ENCODE measurements at regions not wholly inside any gene's neighbourhood (a gene's known extent, or its start where the extent isn't known, plus 50 kb on each side); places are given as distances from the start of the nearest gene placed in this dataset.

DNA sequence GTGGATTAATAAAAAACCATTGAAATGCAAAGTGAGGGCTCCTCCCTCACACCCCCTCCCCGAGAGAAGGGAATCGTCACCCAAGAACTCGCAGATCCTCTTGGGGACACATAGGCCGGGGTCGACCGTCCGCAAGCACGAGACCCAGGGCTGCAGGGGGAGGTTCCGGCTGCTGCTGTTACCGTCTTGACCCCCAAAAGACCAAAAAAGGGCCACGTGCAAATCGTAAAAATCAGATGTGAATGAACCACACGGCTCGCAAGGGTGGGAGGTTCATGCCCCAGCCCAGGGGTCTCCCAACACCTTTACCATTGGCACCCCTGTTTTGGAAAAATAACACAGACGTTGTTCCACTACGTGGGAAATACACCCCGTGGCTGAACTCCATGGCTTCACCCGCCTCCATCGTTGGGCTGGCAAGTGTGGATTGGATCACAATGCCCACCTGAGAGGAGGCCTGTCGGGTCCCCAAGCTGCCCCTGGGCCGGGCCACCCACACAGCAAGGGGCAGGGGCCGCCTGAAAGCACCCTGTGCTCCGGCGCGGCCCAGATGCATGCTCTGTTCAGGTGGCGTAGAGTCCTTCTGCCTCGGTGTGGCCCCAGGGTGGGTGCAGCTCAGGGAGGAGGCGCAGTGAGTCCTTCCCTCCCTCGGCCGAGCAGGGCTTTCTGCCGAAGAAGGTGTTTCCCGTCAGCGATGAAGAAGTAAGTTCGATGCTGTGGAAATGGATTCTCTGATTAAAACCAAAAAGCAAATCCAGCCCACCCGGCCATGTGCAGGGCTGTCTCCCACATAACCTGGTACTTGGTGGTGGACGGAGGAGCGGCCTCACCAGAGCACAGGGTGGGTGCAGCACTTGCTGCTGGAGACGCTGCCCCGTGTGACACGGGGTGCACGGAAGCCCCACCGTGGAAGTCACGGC, 85.0 kb downstream of the YTHDF1 start:
- Histone ChIP-seq H3K36me3 (ENCODE audit: control insufficient read depth in 3 of 3, insufficient read depth in 2 of 3, low read depth in 1 of 3, low read length in 3 of 3) (no peaks in the 10 kb centered on the region), H3K27ac (ENCODE audit: low read depth in 1 of 3, low read length in 2 of 3) (no peak overlapping the region), H3K9me3 (ENCODE audit: control insufficient read depth in 2 of 2, insufficient read depth in 1 of 2, low read depth in 1 of 2, low read length in 1 of 2) (no peaks in the 10 kb centered on the region), H3K4me3 (ENCODE audit: low read depth in 1 of 3, low read length in 3 of 3) (no peak overlapping the region), H3K27me3 (ENCODE audit: control insufficient read depth in 3 of 3, insufficient read depth in 3 of 3, low read length in 3 of 3) (peaks cover 0 to 4% (median 0%) of the 10 kb centered on the region in 3 donors), H3K4me1 (ENCODE audit: control insufficient read depth in 3 of 3, insufficient read depth in 2 of 3, low read depth in 1 of 3, low read length in 2 of 3) (no peaks in the 10 kb centered on the region)
- DNase-seq: no peak
- FAIRE-seq: no peak
- 72 to 79% (median 75%) methylated on average over 42 to 43 of the region's 43 CpGs for WGBS, 3 donors

- no peak for FAIRE-seq
These were observed 85.8 kb downstream of the YTHDF1 start for GRCh38 chr20:63129991-63130657.

DNA sequence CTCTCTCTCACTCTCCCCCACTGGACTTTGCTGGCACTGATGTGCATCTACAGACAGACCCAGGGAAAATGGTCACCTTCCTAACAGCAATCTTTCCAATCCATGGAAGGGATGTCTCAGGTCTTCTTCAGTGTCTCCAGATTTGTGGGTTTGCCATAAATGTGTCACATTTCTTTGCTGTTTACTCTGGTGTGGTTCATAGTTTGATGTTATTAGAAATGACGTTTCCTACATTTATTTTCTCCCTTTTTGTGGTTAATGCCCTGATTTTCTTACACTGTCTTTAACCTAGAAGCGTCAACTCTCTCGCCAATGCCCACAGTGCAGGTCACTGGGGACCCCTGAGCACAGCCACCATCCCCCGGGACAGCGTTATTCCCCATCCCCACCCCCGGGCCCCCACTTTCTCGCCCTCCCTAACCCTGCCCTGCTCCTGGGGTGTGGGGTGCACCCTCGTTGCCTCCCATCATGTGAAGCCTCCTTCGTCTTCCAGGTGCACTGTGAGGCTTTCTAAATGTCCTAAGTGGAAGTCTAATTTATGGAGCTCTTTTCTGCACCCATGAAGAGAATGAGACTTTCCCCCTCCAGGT, 86.5 kb downstream of the YTHDF1 start:
- H3K36me3 ChIP-seq (ENCODE audit: control insufficient read depth in 3 of 3, insufficient read depth in 2 of 3, low read depth in 1 of 3, low read length in 3 of 3): no peaks in the 10 kb centered on the region
- no peaks in the 10 kb centered on the region for H3K4me1 ChIP-seq (ENCODE audit: control insufficient read depth in 3 of 3, insufficient read depth in 2 of 3, low read depth in 1 of 3, low read length in 2 of 3)
- no peaks in the 10 kb centered on the region for H3K9me3 ChIP-seq (ENCODE audit: control insufficient read depth in 2 of 2, insufficient read depth in 1 of 2, low read depth in 1 of 2, low read length in 1 of 2)
- H3K27ac ChIP-seq (ENCODE audit: low read depth in 1 of 3, low read length in 2 of 3): no peak overlapping the region
- no peak overlapping the region for H3K4me3 ChIP-seq (ENCODE audit: low read depth in 1 of 3, low read length in 3 of 3)
- FAIRE-seq (no peak), DNase-seq (no peak)
- H3K27me3 ChIP-seq (ENCODE audit: control insufficient read depth in 3 of 3, insufficient read depth in 3 of 3, low read length in 3 of 3): peaks cover 0 to 4% (median 0%) of the 10 kb centered on the region in 3 donors
- WGBS, 3 donors: 67 to 74% (median 68%) methylated on average over 9 of the region's 9 CpGs

More at GRCh38 chr20:63129991-63130657, 85.8 kb downstream of the YTHDF1 start:
- Histone ChIP-seq H3K4me1 (ENCODE audit: control insufficient read depth in 3 of 3, insufficient read depth in 2 of 3, low read depth in 1 of 3, low read length in 2 of 3) (no peaks in the 10 kb centered on the region), H3K27me3 (ENCODE audit: control insufficient read depth in 3 of 3, insufficient read depth in 3 of 3, low read length in 3 of 3) (peaks cover 0 to 4% (median 0%) of the 10 kb centered on the region in 3 donors), H3K4me3 (ENCODE audit: low read depth in 1 of 3, low read length in 3 of 3) (no peak overlapping the region), H3K27ac (ENCODE audit: low read depth in 1 of 3, low read length in 2 of 3) (no peak overlapping the region), H3K36me3 (ENCODE audit: control insufficient read depth in 3 of 3, insufficient read depth in 2 of 3, low read depth in 1 of 3, low read length in 3 of 3) (no peaks in the 10 kb centered on the region), H3K9me3 (ENCODE audit: control insufficient read depth in 2 of 2, insufficient read depth in 1 of 2, low read depth in 1 of 2, low read length in 1 of 2) (no peaks in the 10 kb centered on the region)
- DNase-seq: no peak
- WGBS, 3 donors: 30 to 32% (median 30%) methylated on average over 28 of the region's 28 CpGs

- FAIRE-seq (no peak), DNase-seq (no peak)
- no peaks in the 10 kb centered on the region for H3K4me1 ChIP-seq (ENCODE audit: control insufficient read depth in 3 of 3, insufficient read depth in 2 of 3, low read depth in 1 of 3, low read length in 2 of 3)
- no peak overlapping the region for H3K27ac ChIP-seq (ENCODE audit: low read depth in 1 of 3, low read length in 2 of 3)
- peaks cover 0 to 4% (median 2%) of the 10 kb centered on the region in 3 donors for H3K27me3 ChIP-seq (ENCODE audit: control insufficient read depth in 3 of 3, insufficient read depth in 3 of 3, low read length in 3 of 3)
- H3K4me3 ChIP-seq (ENCODE audit: low read depth in 1 of 3, low read length in 3 of 3): no peak overlapping the region
- no peaks in the 10 kb centered on the region for H3K36me3 ChIP-seq (ENCODE audit: control insufficient read depth in 3 of 3, insufficient read depth in 2 of 3, low read depth in 1 of 3, low read length in 3 of 3)
- WGBS, 3 donors: 76 to 84% (median 82%) methylated on average over 17 of the region's 17 CpGs
- no peaks in the 10 kb centered on the region for H3K9me3 ChIP-seq (ENCODE audit: control insufficient read depth in 2 of 2, insufficient read depth in 1 of 2, low read depth in 1 of 2, low read length in 1 of 2)
These were observed 87.0 kb downstream of the YTHDF1 start for GRCh38 chr20:63128956-63129355.

DNA sequence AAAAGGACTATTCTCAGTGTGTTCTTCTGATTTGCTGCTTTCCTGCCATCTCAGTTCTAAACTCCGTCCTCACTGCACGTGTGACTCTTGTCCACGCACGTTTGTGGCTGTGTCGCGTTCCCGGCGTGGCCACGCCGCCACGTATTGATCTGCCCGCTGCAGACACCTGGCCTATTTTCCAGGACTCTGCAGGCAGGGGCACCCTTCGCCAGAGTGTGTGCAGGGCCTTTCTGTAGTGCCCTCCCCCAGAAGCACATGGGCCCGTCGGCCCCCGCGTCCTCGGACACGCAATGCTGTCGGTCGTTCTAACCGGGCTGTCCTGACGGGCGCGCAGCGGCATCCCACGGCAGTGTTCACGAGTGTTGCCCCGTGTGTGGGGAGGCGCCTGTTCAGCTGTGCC, 87.6 kb downstream of the YTHDF1 start:
- H3K9me3 ChIP-seq (ENCODE audit: control insufficient read depth in 2 of 2, insufficient read depth in 1 of 2, low read depth in 1 of 2, low read length in 1 of 2): no peaks in the 10 kb centered on the region
- H3K4me1 ChIP-seq (ENCODE audit: control insufficient read depth in 3 of 3, insufficient read depth in 2 of 3, low read depth in 1 of 3, low read length in 2 of 3): no peaks in the 10 kb centered on the region
- no peak overlapping the region for H3K4me3 ChIP-seq (ENCODE audit: low read depth in 1 of 3, low read length in 3 of 3)
- H3K36me3 ChIP-seq (ENCODE audit: control insufficient read depth in 3 of 3, insufficient read depth in 2 of 3, low read depth in 1 of 3, low read length in 3 of 3): no peaks in the 10 kb centered on the region
- no peak overlapping the region for H3K27ac ChIP-seq (ENCODE audit: low read depth in 1 of 3, low read length in 2 of 3)
- FAIRE-seq (no peak), DNase-seq (no peak)
- 90 to 93% (median 92%) methylated on average over 30 of the region's 30 CpGs for WGBS, 3 donors
- H3K27me3 ChIP-seq (ENCODE audit: control insufficient read depth in 3 of 3, insufficient read depth in 3 of 3, low read length in 3 of 3): peaks cover 0 to 4% (median 2%) of the 10 kb centered on the region in 3 donors

- FAIRE-seq (no peak), DNase-seq (no peak)
- 71 to 76% (median 72%) methylated on average over 21 of the region's 21 CpGs for WGBS, 3 donors
- no peak overlapping the region for H3K27ac ChIP-seq (ENCODE audit: low read depth in 1 of 3, low read length in 2 of 3)
- H3K36me3 ChIP-seq (ENCODE audit: control insufficient read depth in 3 of 3, insufficient read depth in 2 of 3, low read depth in 1 of 3, low read length in 3 of 3): no peaks in the 10 kb centered on the region
- H3K9me3 ChIP-seq (ENCODE audit: control insufficient read depth in 2 of 2, insufficient read depth in 1 of 2, low read depth in 1 of 2, low read length in 1 of 2): no peaks in the 10 kb centered on the region
- H3K27me3 ChIP-seq (ENCODE audit: control insufficient read depth in 3 of 3, insufficient read depth in 3 of 3, low read length in 3 of 3): peaks cover 0 to 4% (median 2%) of the 10 kb centered on the region in 3 donors
- H3K4me1 ChIP-seq (ENCODE audit: control insufficient read depth in 3 of 3, insufficient read depth in 2 of 3, low read depth in 1 of 3, low read length in 2 of 3): no peaks in the 10 kb centered on the region
- H3K4me3 ChIP-seq (ENCODE audit: low read depth in 1 of 3, low read length in 3 of 3): no peak overlapping the region
These were observed 88.1 kb downstream of the YTHDF1 start for GRCh38 chr20:63127700-63128364.

DNA sequence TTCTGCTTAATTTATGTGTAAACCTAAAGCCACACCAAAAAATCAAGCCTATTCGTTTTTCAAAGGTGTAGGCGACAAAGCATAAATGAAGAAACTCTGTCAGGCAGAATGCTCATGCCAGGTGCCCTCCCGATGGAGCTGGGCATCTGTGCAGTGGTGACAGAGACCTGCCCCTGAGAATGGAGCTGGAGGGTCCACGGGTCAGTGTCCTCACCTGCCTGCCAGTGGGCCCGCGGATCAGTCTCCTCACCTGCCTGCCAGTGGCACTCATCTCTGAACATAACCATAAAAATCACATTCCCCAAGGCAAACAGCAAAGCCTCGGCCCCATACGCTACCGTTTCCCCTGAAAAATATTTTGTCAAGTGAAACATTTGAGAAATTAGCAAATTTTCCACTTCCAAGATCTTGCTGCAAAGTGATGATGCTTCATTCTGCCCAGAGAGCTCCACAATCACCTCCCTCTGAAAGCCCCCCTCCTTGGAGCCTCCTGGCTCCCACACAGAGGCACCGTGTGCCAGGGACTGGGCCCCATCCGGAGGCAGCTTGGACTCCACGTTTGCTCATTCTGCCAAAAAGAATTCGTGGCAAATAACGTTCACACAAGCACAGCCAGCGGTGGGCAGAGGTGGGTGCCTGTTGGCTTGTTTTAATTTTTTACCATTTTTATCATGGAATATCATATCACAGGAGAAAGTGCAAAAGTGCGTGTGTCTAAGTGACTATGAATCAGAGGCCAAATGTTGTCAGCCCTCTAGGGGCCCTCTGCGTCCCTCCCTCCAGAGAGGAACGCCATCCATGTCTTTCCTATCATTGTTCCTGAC, 88.8 kb downstream of the YTHDF1 start:
- Histone ChIP-seq H3K36me3 (ENCODE audit: control insufficient read depth in 3 of 3, insufficient read depth in 2 of 3, low read depth in 1 of 3, low read length in 3 of 3) (no peaks in the 10 kb centered on the region), H3K27ac (ENCODE audit: low read depth in 1 of 3, low read length in 2 of 3) (no peak overlapping the region), H3K9me3 (ENCODE audit: control insufficient read depth in 2 of 2, insufficient read depth in 1 of 2, low read depth in 1 of 2, low read length in 1 of 2) (no peaks in the 10 kb centered on the region), H3K4me1 (ENCODE audit: control insufficient read depth in 3 of 3, insufficient read depth in 2 of 3, low read depth in 1 of 3, low read length in 2 of 3) (no peaks in the 10 kb centered on the region), H3K4me3 (ENCODE audit: low read depth in 1 of 3, low read length in 3 of 3) (no peak overlapping the region), H3K27me3 (ENCODE audit: control insufficient read depth in 3 of 3, insufficient read depth in 3 of 3, low read length in 3 of 3) (peaks cover 0 to 4% (median 4%) of the 10 kb centered on the region in 3 donors)
- WGBS, 3 donors: 58 to 71% (median 64%) methylated on average over 18 of the region's 18 CpGs
- no peak for FAIRE-seq
- DNase-seq: no peak
